Stimulated activated CD8-positive, alpha-beta memory T cell treated with anti-CD3 and anti-CD28 coated beads, Interleukin-4, amount 100 ng/mL, for 24 hours (primary cell): ENCODE measurements at regions not wholly inside any gene's neighbourhood (a gene's known extent, or its start where the extent isn't known, plus 50 kb on each side); places are given as distances from the start of the nearest gene placed in this dataset.
"Not testable (repeated sequence)": the region's sequence is repeated elsewhere in the genome, so short reads cannot be mapped to it uniquely, and the experiment has no call there.

Experiments used
- DNase-seq: peaks from one replicate; pipeline ENCODE4 v3.0.0-alpha.2; 2020; ENCODE audit warnings: low read depth

DNA sequence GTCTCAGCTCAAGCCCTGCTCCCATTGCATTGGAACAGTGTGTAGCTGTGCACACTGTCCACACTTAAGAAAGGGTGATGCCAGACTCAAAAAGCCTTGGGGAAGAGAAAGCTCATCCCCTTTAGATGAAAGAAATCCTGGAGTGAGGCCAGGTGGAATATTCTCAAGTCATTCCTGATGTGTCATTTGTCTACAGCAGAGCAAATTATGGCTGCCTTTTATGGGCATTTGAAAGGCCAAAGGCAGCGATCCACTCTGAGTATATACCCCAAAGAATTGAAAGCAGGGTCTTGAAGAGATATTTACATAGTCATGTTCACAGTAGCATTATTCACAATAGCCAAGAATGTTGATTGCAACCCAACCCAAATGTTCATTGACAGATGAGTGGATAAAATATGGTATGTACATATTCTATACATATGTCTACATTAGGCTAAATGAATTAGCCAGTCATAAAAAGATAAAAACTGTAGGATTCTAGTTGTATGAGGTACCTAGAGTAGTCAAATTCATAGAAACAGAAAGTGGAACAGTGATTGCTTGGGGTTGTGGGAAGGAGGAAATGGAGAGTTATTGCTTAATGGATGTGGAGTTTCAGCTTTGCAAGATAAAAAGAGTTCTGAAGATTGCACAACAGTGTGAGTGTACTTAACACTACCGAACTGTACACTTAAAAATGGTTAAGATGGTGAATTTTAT, 214.9 kb downstream of the KCNRG start:
- no peak for DNase-seq

DNA sequence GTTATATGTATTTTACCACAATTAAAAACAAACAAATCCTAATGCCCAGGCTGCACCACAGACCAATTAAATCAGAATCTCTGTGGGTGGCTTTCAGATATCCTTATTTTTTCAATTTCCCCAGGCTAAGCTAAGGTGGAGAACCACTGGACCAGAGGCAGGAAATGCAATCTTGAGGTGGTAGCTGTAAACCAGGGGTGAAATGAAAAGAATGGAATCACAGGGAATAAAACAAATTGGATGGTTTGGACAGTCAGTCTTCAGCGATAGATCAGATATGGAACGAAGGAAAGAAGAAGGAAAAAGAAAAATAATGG, 215.4 kb downstream of the KCNRG start:
- no peak for DNase-seq

DNA sequence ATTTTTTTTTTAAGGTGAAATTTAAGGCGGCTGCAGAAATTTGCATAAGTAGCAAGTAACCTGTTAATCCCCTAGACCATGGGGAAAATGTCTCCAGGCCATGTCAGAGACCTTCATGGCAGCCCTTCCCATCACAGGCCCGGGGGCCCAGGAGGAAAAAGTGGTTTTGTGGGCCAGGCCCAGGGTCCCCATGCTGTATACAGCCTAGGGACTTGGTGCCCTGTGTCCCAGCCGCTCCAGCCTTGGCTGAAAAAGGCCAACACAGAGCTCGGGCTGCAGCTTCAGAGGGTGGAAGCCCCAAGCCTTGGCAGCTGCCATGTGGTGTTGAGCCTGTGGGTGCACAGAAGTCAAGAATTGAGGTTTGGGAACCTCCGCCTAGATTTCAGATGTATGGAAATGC, 218.3 kb downstream of the KCNRG start:
- not testable (repeated sequence) for DNase-seq

DNA sequence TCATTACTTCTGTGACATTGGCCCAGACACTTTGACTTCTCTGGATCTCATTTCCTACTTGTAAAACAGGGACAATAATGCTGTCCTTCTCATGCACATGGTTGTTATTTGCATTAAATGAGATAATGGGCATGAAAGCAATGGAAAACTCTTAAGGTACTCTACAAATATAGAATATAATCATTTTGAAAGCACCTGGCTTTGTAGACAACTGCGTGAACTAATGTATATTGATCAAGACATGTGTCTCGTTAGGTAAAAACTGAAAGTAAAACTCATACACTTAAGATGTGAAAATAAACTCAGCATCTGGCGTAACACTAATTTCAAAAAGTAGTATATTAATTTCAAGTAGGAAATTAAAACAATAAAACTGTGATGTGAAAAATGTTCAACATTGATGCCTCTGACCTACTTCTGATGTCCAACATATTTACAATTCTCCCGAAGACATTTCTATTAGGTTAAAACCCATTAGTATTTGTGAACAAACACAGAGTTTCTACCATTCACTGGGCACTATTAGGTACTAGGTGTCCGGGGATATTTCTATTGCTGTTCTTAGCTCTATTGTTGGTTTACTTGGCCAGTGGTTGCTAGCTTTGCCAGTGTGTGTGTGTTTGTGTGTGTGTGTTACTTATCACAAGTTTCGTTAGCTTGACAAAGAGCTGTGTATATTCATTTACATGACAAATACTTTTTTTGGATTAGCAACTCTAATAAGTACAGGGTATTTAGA, 220.5 kb downstream of the KCNRG start:
- no peak for DNase-seq

DNA sequence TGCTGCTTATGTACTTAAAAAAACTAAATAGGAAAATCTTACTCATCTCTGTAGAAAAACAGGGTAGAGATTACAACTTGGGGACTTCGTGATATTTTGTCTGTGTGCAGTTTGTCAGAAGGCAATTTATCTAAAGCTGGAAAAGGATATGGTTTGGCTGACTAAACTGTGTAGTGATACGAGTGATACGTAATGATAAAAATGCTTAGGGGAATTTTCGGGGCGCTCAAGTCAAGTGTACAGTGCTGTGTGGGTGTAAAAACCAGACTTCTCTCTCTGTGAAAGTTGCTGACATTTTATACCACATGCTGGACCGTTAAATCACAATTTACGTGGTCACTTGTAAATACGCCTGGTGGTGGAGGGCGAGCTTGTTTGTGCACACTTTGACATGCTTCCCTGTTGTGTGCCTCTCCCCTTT, 221.7 kb downstream of the KCNRG start:
- no peak for DNase-seq

DNA sequence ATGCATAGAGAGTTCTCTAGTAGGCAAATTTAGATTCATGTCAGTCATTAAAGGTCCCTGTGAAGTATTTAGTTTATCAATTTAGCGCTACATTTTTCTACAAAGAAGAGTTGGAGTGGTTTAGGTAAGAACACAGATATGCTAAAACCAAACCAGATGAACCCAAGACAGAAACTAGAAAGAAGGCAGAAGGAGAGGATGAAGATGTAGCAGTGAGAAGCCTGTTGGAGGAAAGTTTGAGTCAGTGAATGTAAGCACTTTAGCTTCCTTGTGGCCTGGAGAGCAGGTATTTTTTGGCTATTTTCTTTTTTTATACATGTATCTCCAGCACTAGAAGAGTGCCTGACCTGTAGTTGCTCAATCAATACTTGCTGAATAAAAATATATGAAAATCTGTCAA, 223.7 kb downstream of the KCNRG start:
- no peak for DNase-seq

DNA sequence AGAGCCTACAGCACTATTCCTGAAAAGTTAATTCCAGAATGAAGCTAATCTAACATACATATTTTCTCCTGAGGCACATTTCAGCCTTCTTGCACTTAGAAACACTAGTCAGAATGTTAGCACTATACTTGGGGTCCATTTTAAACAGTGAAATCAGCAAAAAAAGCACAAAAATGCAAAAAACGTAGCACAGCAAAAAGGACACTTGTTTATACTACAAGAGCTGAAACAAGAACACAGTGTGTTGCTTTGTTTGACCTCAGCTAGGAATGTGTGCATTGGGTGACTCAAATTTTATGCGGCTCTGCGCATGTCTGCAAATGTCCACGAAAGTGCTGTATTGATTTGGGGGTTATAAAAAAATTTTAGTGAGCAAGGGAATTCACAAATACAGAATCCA, 226.2 kb downstream of the KCNRG start:
- no peak for DNase-seq

DNA sequence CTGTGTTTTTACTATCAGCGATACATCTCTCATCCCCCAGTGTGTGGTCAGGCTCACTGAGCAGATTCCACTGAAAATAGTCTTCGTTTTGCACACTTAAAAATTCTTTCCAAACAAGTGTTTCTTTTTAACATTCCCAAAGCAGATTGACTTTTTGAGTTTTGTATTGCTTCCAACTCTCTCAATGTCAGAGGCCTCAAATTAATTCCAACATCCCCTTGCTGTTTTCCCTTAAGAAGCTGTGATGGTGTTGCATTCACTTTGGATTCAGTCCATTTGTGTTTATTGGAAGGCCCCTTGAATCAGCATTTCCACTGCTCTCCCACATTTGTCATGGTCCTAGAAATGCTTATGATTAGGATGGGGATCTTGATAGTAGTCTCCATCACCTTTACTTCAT, 228.7 kb downstream of the KCNRG start:
- DNase-seq: no peak

DNA sequence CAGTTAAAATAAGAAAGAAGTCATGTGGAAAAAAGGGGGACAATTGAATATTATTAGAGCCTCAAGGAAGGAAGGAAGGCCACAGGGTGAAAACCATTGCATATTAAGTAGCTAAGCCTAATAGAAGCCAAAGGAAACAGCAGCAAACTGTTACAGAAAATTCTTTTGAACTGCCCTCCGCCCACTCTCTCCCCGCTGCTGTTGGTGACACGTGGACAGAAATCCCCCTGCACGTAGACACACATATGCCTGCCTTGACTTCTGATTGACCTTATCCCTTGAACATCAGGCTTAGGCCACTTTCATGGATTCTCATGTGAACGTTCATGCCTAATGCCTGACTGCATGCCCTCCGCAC, 229.1 kb downstream of the KCNRG start:
- no peak for DNase-seq

DNA sequence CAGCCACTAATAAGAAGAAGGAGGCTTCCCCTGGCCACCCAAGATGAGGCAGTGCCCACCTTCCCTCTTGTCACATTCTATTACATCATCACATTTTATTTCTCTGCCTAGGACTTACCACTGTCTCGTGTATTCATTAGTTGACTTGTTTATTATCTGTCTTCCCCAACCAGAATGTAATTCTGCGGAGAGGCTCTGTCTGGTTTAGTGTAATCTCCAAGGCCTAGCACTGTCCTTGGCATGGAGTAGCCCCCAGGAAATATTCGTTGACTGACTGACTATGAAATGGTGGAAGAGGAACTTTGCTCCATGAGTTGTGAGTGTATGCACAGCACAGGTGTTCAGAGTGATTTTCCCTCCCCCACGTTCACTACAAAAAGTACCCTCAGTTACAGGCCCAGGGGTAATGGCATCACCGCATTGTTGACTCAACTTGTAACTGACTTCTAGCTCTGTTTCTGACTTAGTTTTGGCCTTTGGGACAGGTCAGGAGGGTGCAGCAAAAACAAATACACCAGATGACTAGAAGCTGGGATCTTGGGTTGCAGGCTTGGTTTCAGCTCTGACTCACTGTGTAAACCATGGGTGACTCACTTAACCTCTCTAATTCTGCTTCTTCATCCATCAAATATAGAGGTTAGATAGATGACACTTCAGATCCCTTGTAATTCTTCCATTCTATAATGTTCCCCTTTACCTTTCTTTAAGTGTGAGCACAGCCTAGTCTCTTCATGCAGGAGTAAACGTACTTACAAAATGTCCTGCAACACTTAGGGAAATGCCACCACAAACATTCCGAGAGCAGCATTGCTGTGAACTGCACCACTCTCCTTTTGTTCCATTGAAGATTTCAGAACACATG, 229.7 kb downstream of the KCNRG start:
- DNase-seq: peak; percentile 22

DNA sequence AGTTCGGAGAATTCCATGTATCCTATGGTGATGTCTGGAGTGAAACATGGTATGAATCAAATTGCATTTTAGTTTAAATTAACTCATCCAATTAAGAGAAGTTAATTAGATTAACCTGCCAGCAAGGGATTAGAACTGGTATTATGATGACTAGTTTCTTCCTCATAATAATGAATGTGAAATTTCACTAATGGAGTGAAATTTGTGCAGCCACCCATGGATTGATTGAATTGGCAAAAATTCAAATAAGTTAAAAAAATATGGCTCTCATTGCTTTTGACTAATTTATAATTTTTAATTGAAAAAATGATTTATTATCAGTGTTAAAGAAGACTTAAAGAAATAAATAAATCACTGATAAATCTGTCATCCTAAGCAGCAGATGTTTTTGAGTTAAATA, 232.0 kb downstream of the KCNRG start:
- no peak for DNase-seq

DNA sequence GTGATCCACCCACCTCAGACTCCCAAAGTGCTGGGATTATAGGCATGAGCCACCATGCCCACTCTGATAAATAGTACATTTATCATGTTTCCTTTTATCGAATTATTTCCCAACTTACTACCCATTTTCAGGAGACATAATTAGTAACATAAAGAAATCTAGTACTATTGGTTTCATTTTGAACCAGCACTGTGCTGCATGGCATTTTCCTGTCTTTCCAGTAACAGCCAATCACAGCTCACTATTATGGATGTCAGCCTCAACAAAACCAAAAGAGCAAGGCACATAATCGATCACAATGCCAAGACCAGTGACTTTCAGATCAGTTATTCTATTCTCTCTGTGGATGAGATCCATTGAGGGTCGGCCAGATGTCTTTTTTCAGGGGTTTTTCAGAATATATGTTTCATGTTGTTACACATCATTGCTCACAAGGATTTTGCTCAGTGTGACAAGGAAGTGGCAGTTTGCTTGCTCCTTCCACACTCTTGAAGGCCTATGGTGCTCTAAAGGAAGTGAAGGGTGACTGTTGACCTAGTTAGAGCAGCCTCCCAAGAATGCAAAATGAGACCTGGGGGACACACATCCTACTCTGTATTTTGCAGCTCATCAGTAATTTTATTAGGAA, 233.4 kb downstream of the KCNRG start:
- no peak for DNase-seq

DNA sequence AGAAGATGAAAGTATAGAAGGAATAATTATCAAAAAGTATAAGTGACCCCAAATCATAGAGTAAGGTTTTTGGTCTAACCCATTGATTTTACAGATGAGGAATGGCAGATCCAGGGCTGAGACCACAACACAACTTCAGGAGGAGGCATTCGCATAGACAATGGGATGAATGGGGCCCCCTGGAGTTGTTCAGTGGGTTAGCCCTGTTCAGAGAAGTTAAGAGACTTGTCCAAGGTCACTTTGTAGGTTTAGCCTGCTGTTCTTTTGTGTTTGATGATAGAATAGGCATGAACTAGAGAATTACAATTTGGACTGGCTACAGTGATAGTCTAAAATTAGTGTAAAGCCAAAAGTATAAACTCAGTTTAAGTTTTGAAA, 233.9 kb downstream of the KCNRG start:
- DNase-seq: no peak

DNA sequence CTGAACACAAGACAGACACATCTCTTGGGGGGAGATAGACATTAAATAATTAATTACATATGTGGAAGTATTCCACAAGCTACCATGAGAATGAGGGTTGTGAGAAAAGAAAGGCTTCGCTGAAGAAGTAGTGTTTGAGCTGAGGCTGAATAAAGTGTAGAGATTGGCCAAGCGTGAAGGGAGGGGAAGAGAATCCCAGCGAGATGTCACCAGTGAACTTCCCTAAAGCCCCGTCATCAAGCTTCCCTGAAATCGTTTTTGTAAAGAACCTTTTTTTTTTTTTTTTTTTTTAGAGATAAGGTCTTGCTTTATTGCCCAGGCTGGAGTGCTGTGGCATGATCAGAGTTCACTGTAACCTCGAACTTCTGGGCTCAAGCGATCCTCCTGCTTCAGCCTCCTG, 235.2 kb downstream of the KCNRG start:
- no peak for DNase-seq

DNA sequence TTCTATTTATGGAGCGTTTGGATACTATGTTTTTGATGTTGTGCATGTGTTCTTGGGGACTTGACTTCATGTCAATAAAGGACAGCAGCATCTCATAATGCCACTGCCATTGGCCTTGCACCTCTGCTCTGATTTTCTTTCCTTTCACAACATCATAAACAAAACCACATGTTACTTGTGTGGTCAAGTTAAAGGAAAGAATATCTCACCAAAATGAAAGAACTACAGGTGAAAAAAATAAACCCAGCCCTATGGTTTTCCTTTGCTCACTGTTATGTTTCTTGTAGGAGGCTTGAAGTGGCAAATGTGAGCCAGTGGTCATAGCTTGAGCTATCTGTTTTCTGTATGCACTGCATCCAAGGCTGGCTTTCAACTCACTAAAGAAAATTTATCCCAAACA, 240.4 kb downstream of the KCNRG start:
- no peak for DNase-seq

DNA sequence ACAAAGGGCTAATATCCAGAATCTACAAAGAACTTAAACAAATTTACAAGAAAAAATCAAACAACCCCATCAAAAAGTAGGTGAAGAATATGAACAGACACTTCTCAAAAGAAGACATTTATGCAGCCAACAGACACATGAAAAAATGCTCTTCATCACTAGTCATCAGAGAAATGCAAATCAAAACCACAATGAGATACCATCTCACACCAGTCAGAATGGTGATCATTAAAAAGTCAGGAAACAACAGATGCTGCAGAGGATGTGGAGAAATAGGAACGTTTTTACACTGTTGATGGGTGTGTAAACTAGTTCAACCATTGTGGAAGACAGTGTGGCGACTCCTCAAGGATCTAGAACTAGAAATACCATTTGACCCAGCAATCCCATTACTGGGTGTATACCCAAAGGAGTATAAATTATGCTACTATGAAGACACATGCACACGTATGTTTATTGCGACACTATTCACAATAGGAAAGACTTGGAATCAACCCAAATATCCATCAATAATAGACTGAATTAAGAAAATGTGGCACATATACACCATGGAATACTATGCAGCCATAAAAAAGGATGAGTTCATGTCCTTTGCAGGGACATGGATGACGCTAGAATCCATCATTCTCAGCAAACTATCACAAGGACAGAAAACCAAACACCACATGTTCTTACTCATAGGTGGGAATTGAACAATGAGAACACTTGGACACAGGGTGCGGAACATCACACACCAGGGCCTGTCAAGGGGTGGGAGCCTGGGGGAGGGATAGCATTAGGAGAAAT, 241.5 kb downstream of the KCNRG start:
- not testable (repeated sequence) for DNase-seq

DNA sequence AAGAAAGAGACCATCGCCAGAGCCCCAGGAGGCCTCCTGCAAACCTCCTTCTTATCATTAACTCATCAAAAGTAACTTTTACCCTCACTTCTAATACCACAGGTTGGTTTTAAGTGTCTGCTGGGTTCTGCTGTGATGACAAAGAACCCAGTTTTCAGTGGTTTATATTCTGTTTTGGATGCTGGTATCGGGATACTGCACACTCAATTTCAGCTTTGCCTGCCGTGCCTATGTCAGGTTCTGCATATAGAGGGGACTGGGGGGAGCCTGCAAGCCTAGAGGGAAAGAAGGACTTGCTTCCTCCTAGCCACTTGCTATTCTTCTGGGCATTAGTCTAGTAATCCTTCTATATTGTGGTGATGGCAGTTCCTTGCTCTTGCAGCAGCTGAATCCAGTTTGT, 242.4 kb downstream of the KCNRG start:
- no peak for DNase-seq

DNA sequence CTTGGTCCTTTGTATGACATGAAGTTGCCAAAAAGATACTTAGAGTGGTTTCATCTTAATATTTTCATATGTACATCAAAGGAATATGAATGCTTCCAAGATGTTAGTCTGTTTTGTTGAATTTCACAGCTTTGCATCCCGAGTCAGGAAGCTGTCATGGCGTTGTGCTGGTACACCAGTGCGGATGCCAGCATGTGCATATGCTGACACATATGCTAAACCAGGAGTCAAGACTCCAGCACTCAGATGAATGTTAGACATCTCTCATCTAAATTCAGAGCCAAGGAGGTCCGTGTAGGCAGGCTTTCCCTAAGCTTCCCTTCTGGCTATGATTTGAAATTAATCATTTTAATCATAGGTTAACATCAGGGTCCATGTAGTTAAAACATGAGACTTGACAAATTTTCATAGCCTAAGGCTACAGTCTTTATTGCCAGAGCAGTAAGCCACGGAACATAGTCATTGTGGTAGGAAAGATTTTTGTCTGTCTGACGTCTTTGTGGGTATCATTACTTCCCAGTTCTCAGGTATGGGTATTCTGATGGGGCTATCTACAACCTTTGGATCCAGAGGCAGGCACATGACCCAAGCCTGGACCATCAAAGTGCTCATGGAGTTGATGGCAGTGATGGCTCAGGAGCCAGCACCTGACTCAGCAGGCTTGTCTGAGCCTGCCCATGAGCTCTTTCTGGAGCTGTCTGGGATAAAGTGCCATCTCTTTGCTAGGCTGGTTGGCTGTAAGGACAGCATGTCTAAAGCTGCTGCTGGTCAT, 246.1 kb downstream of the KCNRG start:
- DNase-seq: no peak

DNA sequence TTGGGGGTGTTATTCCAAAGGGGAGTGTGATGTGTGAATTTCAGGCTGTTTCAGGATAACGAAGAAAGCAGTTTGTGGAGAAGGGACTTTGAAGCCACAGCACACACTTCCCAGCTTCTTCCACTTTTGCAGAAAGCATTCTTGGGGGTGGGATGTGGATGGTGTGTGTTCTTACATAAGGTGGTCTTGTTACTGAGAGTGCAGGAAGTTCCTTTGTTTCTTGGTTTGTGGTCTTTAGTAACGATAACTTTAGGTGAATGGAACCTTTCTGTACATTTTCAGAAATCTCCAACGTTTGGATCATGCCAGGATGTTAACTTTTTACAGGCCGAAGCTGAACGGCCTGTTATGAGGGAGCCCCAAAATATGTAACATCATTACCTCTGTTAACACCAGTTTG, 251.8 kb downstream of the KCNRG start:
- no peak for DNase-seq

DNA sequence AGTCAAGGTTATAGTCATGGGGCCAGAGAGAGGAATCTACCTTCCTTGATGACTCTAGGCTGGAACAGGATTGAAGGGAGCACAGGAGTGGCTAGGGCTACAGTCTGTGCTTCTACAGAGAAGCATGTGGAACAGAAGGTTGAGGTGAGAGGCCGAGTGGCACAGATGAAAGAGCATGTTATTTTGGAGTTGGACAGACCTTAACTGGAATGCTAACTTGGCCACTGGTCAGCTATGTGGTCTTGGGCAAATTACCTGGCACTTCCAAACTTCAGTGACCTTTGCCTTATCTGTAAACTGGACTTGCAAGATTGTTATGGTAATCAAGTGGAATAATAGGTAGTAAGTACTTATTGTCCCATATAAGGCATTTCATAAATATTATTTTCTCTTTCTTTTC, 252.7 kb downstream of the KCNRG start:
- no peak for DNase-seq

DNA sequence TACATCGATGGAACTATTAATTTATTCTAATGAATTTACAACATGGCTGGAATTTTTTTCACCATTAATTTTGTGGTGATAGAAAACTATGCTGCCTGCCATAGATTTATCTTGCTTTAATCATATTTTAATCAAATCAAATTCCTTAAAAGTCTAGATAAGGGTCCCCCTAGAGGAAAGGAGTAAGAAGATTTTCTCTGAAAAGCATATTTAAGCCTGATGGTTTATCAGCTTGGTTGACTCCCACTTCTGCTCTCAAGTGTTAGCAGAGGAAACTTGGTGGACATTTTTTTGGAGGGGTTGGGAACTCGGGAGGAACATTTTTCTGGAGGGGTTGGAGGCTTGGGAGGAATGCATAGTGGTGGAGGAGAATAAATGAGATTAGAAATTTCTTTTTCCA, 253.3 kb downstream of the KCNRG start:
- DNase-seq: no peak
